Dedifferentiated amniotic fluid mesenchymal stem cell (primary cell): ENCODE measurements at regions not wholly inside any gene's neighbourhood (a gene's known extent, or its start where the extent isn't known, plus 50 kb on each side); places are given as distances from the start of the nearest gene placed in this dataset.

Experiments
- DNase-seq: peaks from one replicate; pipeline ENCODE4 v3.0.0-alpha.2; 2016; ENCODE audit errors: extremely low spot score

- DNase-seq, result no peak
Observed at GRCh38 chr12:24083838-24084237, 134.4 kb upstream of the SOX5 start.

- no peak for DNase-seq
Observed at GRCh38 chr12:24081606-24082005, 132.1 kb upstream of the SOX5 start.

GRCh38 chr12:24081092-24081529 is 131.6 kb upstream of the SOX5 start:
- no peak for DNase-seq

- no peak for DNase-seq
Observed at GRCh38 chr12:24080465-24080864, 131.0 kb upstream of the SOX5 start.

- DNase-seq, result no peak
Observed at GRCh38 chr12:24079083-24079482, 129.6 kb upstream of the SOX5 start.

GRCh38 chr12:24078318-24078765 is 128.9 kb upstream of the SOX5 start:
- DNase-seq, result no peak

- no peak for DNase-seq
Observed at GRCh38 chr12:24077161-24077560, 127.7 kb upstream of the SOX5 start.

- DNase-seq, result no peak
Observed at GRCh38 chr12:24075650-24076049, 126.2 kb upstream of the SOX5 start.

- no peak for DNase-seq
Observed at GRCh38 chr12:24073170-24073810, 123.8 kb upstream of the SOX5 start.

- no peak for DNase-seq
Observed at GRCh38 chr12:24072302-24072701, 122.8 kb upstream of the SOX5 start.

- DNase-seq, result no peak
Observed at GRCh38 chr12:24071842-24072241, 122.4 kb upstream of the SOX5 start.

GRCh38 chr12:24069532-24070395 is 120.3 kb upstream of the SOX5 start:
- no peak for DNase-seq

- no peak for DNase-seq
Observed at GRCh38 chr12:24066865-24067264, 117.4 kb upstream of the SOX5 start.

GRCh38 chr12:24066097-24066496 is 116.6 kb upstream of the SOX5 start:
- no peak for DNase-seq

GRCh38 chr12:24062642-24063245 is 113.3 kb upstream of the SOX5 start:
- DNase-seq, result no peak

GRCh38 chr12:24060089-24060488 is 110.6 kb upstream of the SOX5 start:
- no peak for DNase-seq

- DNase-seq, result no peak
Observed at GRCh38 chr12:24057920-24058476, 108.5 kb upstream of the SOX5 start.

GRCh38 chr12:24055747-24056146 is 106.3 kb upstream of the SOX5 start:
- DNase-seq, result no peak

GRCh38 chr12:24054416-24054815 is 104.9 kb upstream of the SOX5 start:
- no peak for DNase-seq

GRCh38 chr12:24049728-24050127 is 100.3 kb upstream of the SOX5 start:
- DNase-seq, result no peak

GRCh38 chr12:24049101-24049500 is 99.6 kb upstream of the SOX5 start:
- DNase-seq, result no peak

GRCh38 chr12:24048446-24048845 is 99.0 kb upstream of the SOX5 start:
- no peak for DNase-seq
